Sigmoid colon (tissue), 6 donors: ENCODE measurements at regions not wholly inside any gene's neighbourhood (a gene's known extent, or its start where the extent isn't known, plus 50 kb on each side); places are given as distances from the start of the nearest gene placed in this dataset.

ENCODE experiments used
- DNase-seq: peaks from one replicate; pipeline ENCODE4 v3.0.0-alpha.2; 2019
- H3K27ac ChIP-seq, 4 donors: fragments of 200-600 bp; sonication (generic); one replicate each; pipeline ENCODE4 v1.5.1; 2016 to 2019; ENCODE audit warnings: mild to moderate bottlenecking in 1 of 4
- H3K27me3 ChIP-seq, 3 donors: fragments of 200-600 bp; sonication (generic); one replicate each; pipeline ENCODE4 v1.5.1; 2019; ENCODE audit warnings: mild to moderate bottlenecking in 1 of 3
- H3K36me3 ChIP-seq, 4 donors: fragments of 200-600 bp; sonication (generic); one replicate each; pipeline ENCODE4 v1.5.1; 2016 to 2019
- H3K4me1 ChIP-seq, 4 donors: fragments of 200-600 bp; sonication (generic); one replicate each; pipeline ENCODE4 v1.5.1; 2017 to 2019
- H3K4me3 ChIP-seq, 4 donors: fragments of 200-600 bp; sonication (generic); one replicate each; pipeline ENCODE4 v1.5.1; 2017 to 2019; ENCODE audit warnings: mild to moderate bottlenecking in 2 of 4, moderate library complexity in 1 of 4
- H3K9me3 ChIP-seq, 4 donors: fragments of 200-600 bp in 3 of 4; sonication (generic) in 3 of 4; one replicate each; pipeline versions ENCODE4 v1.5.1 to v1.6.1; 2013 to 2019
- CTCF ChIP-seq, 4 experiments: fragments of 450-650 bp in 3 of 4; fragments of 200-600 bp in 1 of 4; IDR thresholded peaks; one replicate each; pipeline ENCODE4 v1.5.1; 2016 to 2019; ENCODE audit warnings: antibody characterized with exemption in 4 of 4, mild to moderate bottlenecking in 3 of 4, moderate library complexity in 2 of 4
- EP300 ChIP-seq, 4 donors: sonication (generic); formaldehyde crosslinking; IDR thresholded peaks; one replicate each; pipeline ENCODE4 v1.6.1; 2017; ENCODE audit warnings: antibody characterized with exemption in 4 of 4
- POLR2A ChIP-seq, 2 donors: fragments of 450-650 bp; IDR thresholded peaks; one replicate each; pipeline ENCODE4 v1.6.1; 2016; ENCODE audit warnings: antibody characterized with exemption in 2 of 2, mild to moderate bottlenecking in 2 of 2, moderate library complexity in 2 of 2
- POLR2AphosphoS5 ChIP-seq, 4 donors: sonication (generic); formaldehyde crosslinking; IDR thresholded peaks; one replicate each; pipeline ENCODE4 v1.6.1; 2017; ENCODE audit warnings: antibody characterized with exemption in 4 of 4
- WGBS, 2 donors: extraction: QIAGEN DNeasy Blood & Tissue Kit; methylation state at CpG; one replicate each; pipeline ENCODE4 v1.1.7; 2013; 5-methylcytosine and 5-hydroxymethylcytosine counted together
- intact Hi-C: fragments of 100-400 bp; cut with DNase I; formaldehyde crosslinking; loops from one replicate; pipeline ENCODE4 v1.15.1; 2023
- donor health status: healthy with polysubstance abuse.
- donor health status: healthy.

- intact Hi-C loops, result no loop called here
- no peak for DNase-seq
- no peak for TF ChIP-seq CTCF (IDR thresholded peaks at IDR 0.05)
- TF ChIP-seq POLR2AphosphoS5 (IDR thresholded peaks at IDR 0.05), result no peak
- WGBS, 2 donors, result 11 to 31% methylated on average over 3 of the region's 3 CpGs
- no peak overlapping the region for H3K4me3 ChIP-seq
- H3K27me3 ChIP-seq, result no peaks in the 10 kb centered on the region
- no peaks in the 10 kb centered on the region for H3K9me3 ChIP-seq
- no peaks in the 10 kb centered on the region for H3K36me3 ChIP-seq
- H3K27ac ChIP-seq, result no peak overlapping the region
- H3K4me1 ChIP-seq, result peaks cover 0 to 15% (median 12%) of the 10 kb centered on the region in 4 donors
These were observed 230.1 kb downstream of the SAMD5 start for GRCh38 chr6:147738516-147739162.

GRCh38 chr6:147740326-147740725, 231.8 kb downstream of the SAMD5 start:
- Histone ChIP-seq H3K4me1 (peaks cover 0 to 15% (median 12%) of the 10 kb centered on the region in 4 donors), H3K27ac (no peak overlapping the region), H3K27me3 (no peaks in the 10 kb centered on the region), H3K4me3 (no peak overlapping the region), H3K36me3 (no peaks in the 10 kb centered on the region), H3K9me3 (no peaks in the 10 kb centered on the region)
- WGBS, 2 donors, result 89 to 90% methylated on average over 3 of the region's 3 CpGs
- no peak for TF ChIP-seq CTCF (IDR thresholded peaks at IDR 0.05)
- TF ChIP-seq POLR2A (IDR thresholded peaks at IDR 0.05), result no peak
- TF ChIP-seq EP300 (IDR thresholded peaks at IDR 0.05), result no peak
- TF ChIP-seq POLR2AphosphoS5 (IDR thresholded peaks at IDR 0.05), result no peak
- intact Hi-C loops, result no loop called here
- DNase-seq, result no peak

- Histone ChIP-seq H3K36me3 (no peaks in the 10 kb centered on the region), H3K27me3 (no peaks in the 10 kb centered on the region), H3K9me3 (no peaks in the 10 kb centered on the region), H3K27ac (no peak overlapping the region), H3K4me1 (peaks cover 0 to 15% (median 12%) of the 10 kb centered on the region in 4 donors), H3K4me3 (no peak overlapping the region)
- WGBS, 2 donors, result 59 to 74% methylated on average over 3 of the region's 3 CpGs
- intact Hi-C loops, result no loop called here
- TF ChIP-seq CTCF (IDR thresholded peaks at IDR 0.05), result no peak
- TF ChIP-seq POLR2AphosphoS5 (IDR thresholded peaks at IDR 0.05), result no peak
- TF ChIP-seq POLR2A (IDR thresholded peaks at IDR 0.05), result no peak
- TF ChIP-seq EP300 (IDR thresholded peaks at IDR 0.05), result no peak
- DNase-seq, result no peak
These were observed 232.4 kb downstream of the SAMD5 start for GRCh38 chr6:147740916-147741315.

- 90 to 91% methylated on average over 9 of the region's 9 CpGs for WGBS, 2 donors
- no peak for DNase-seq
- no peaks in the 10 kb centered on the region for H3K36me3 ChIP-seq
- no peak overlapping the region for H3K4me3 ChIP-seq
- H3K4me1 ChIP-seq, result peaks cover 0 to 15% (median 12%) of the 10 kb centered on the region in 4 donors
- no peak for TF ChIP-seq CTCF (IDR thresholded peaks at IDR 0.05)
- no peak for TF ChIP-seq EP300 (IDR thresholded peaks at IDR 0.05)
- no peak for TF ChIP-seq POLR2AphosphoS5 (IDR thresholded peaks at IDR 0.05)
- TF ChIP-seq POLR2A (IDR thresholded peaks at IDR 0.05), result no peak
- H3K9me3 ChIP-seq, result no peaks in the 10 kb centered on the region
- no peak overlapping the region for H3K27ac ChIP-seq
- no peaks in the 10 kb centered on the region for H3K27me3 ChIP-seq
- intact Hi-C loops, result no loop called here
These were observed 232.9 kb downstream of the SAMD5 start for GRCh38 chr6:147741389-147741788.

- intact Hi-C loops, result no loop called here
These were observed 233.9 kb downstream of the SAMD5 start for GRCh38 chr6:147742440-147742839.

More at GRCh38 chr6:147742440-147742839, 233.9 kb downstream of the SAMD5 start:
- Histone ChIP-seq H3K4me1 (peaks cover 0 to 15% (median 12%) of the 10 kb centered on the region in 4 donors), H3K27ac (no peak overlapping the region), H3K27me3 (no peaks in the 10 kb centered on the region), H3K4me3 (no peak overlapping the region), H3K36me3 (no peaks in the 10 kb centered on the region), H3K9me3 (no peaks in the 10 kb centered on the region)
- TF ChIP-seq POLR2AphosphoS5 (IDR thresholded peaks at IDR 0.05) (no peak), EP300 (IDR thresholded peaks at IDR 0.05) (no peak)
- DNase-seq, result no peak
- 84 to 96% methylated on average over 3 of the region's 3 CpGs for WGBS, 2 donors
